ENCODE measurements at regions not wholly inside any gene's neighbourhood (a gene's known extent, or its start where the extent isn't known, plus 50 kb on each side); places are given as distances from the start of the nearest gene placed in this dataset.
"Not testable (repeated sequence)": the region's sequence is repeated elsewhere in the genome, so short reads cannot be mapped to it uniquely, and the experiment has no call there.

DNA sequence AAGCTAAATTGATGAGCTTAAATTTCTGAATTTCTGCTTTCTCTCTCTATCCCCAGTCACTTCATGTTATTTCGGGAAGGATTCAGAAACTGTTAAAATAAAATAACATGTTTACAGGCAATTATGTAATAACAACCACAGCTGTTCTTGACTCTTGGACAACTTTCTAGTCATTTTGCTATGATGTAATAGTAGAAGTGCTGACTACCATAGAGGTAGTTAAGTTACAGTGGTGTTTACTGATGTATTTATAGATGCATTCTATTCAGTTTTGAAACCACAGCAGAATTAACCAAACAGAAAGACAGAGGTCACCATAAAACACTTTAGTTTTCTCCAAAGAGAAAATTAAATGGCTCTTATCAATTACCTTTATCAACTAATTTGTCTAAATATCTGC, 1292.0 kb upstream of the CHAC2 start:
- Histone ChIP-seq H3K4me1 (ENCODE audit: insufficient read depth) (peaks cover 10% of the 10 kb centered on the region), H3K4me3 (no peak overlapping the region), H3K36me3 (replicated peaks; ENCODE audit: insufficient read depth, low read depth) (no peaks in the 10 kb centered on the region), H3K27me3 (no peaks in the 10 kb centered on the region), H3K9me3 (ENCODE audit: low read depth) (no peaks in the 10 kb centered on the region), H3K9me2 (replicated peaks; ENCODE audit: insufficient read depth) (no peaks in the 10 kb centered on the region), H4K20me1 (ENCODE audit: insufficient read depth, poor library complexity, severe bottlenecking) (no peaks in the 10 kb centered on the region), H3K27ac (no peak overlapping the region), H3K4me2 (no peak overlapping the region), H3K79me2 (no peaks in the 10 kb centered on the region), H2AFZ (no peak overlapping the region)
- TF ChIP-seq EZH2 (IDR thresholded peaks at IDR 0.05; ENCODE audit: borderline replicate concordance) (no peak), CTCF (IDR thresholded peaks at IDR 0.05; ENCODE audit: poor library complexity) (no peak), EZH2phosphoT487 (IDR thresholded peaks at IDR 0.05; ENCODE audit: low read depth, severe bottlenecking, unreplicated experiment) (no peak)
- WGBS (ENCODE audit: low lambda C conversion rate, missing lambda C conversion rate): 91% methylated on average over 1 of the region's 1 CpG
- DNase-seq (ENCODE audit: low spot score): no peak

GRCh38 chr2:52474091-52474490, 1293.5 kb upstream of the CHAC2 start:
- TF ChIP-seq EZH2phosphoT487 (IDR thresholded peaks at IDR 0.05; ENCODE audit: low read depth, severe bottlenecking, unreplicated experiment) (no peak), CTCF (IDR thresholded peaks at IDR 0.05; ENCODE audit: poor library complexity) (no peak), EZH2 (IDR thresholded peaks at IDR 0.05; ENCODE audit: borderline replicate concordance) (no peak)
- Histone ChIP-seq H3K4me2 (no peak overlapping the region), H3K36me3 (replicated peaks; ENCODE audit: insufficient read depth, low read depth) (no peaks in the 10 kb centered on the region), H2AFZ (no peak overlapping the region), H3K4me3 (no peak overlapping the region), H3K9me2 (replicated peaks; ENCODE audit: insufficient read depth) (no peaks in the 10 kb centered on the region), H4K20me1 (ENCODE audit: insufficient read depth, poor library complexity, severe bottlenecking) (no peaks in the 10 kb centered on the region), H3K79me2 (no peaks in the 10 kb centered on the region), H3K27ac (no peak overlapping the region), H3K4me1 (ENCODE audit: insufficient read depth) (peaks cover 7% of the 10 kb centered on the region), H3K9me3 (ENCODE audit: low read depth) (no peaks in the 10 kb centered on the region), H3K27me3 (no peaks in the 10 kb centered on the region)
- 100% methylated on average over 1 of the region's 1 CpG for WGBS (ENCODE audit: low lambda C conversion rate, missing lambda C conversion rate)
- no peak for DNase-seq (ENCODE audit: low spot score)

- H3K36me3 ChIP-seq (replicated peaks; ENCODE audit: insufficient read depth, low read depth): no peaks in the 10 kb centered on the region
- no peak for TF ChIP-seq EZH2 (IDR thresholded peaks at IDR 0.05; ENCODE audit: borderline replicate concordance)
- no peak for TF ChIP-seq CTCF (IDR thresholded peaks at IDR 0.05; ENCODE audit: poor library complexity)
- no peak for TF ChIP-seq EZH2phosphoT487 (IDR thresholded peaks at IDR 0.05; ENCODE audit: low read depth, severe bottlenecking, unreplicated experiment)
- DNase-seq (ENCODE audit: low spot score): no peak
- no peaks in the 10 kb centered on the region for H4K20me1 ChIP-seq (ENCODE audit: insufficient read depth, poor library complexity, severe bottlenecking)
- H3K27me3 ChIP-seq: no peaks in the 10 kb centered on the region
- no peak overlapping the region for H3K4me3 ChIP-seq
- no peak overlapping the region for H3K4me2 ChIP-seq
- no peaks in the 10 kb centered on the region for H3K9me3 ChIP-seq (ENCODE audit: low read depth)
- H3K27ac ChIP-seq: no peak overlapping the region
- WGBS (ENCODE audit: low lambda C conversion rate, missing lambda C conversion rate): 16% methylated on average over 2 of the region's 2 CpGs
- no peaks in the 10 kb centered on the region for H3K9me2 ChIP-seq (replicated peaks; ENCODE audit: insufficient read depth)
- peaks cover 7% of the 10 kb centered on the region for H3K4me1 ChIP-seq (ENCODE audit: insufficient read depth)
- no peak overlapping the region for H2AFZ ChIP-seq
- H3K79me2 ChIP-seq: no peaks in the 10 kb centered on the region
These were observed 1294.1 kb upstream of the CHAC2 start for GRCh38 chr2:52473526-52473925.

DNA sequence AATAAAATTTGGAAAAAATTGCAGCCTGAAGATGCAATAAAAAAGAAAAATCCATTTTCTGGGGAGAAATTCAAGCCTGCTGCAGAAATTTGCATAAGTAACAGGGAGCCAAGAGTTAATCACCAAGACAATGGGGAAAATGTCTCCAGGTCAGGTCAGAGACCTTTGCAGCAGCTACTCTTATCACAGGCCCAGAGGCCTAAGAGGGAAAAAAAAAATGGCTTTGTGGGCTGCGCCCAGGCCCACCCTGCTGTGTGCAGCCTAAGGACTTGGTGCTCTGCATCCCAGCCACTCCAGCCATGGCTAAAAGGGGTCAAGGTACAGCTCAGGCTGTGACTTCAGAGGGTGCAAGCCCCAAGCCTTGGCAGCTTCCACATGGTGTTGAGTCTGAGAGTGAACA, 1297.1 kb upstream of the CHAC2 start:
- not testable (repeated sequence) for H3K9me3 ChIP-seq (ENCODE audit: low read depth); H3K9me2 ChIP-seq (replicated peaks; ENCODE audit: insufficient read depth); H3K4me2 ChIP-seq; H2AFZ ChIP-seq; H4K20me1 ChIP-seq (ENCODE audit: insufficient read depth, poor library complexity, severe bottlenecking); DNase-seq (ENCODE audit: low spot score); H3K27ac ChIP-seq; H3K36me3 ChIP-seq (replicated peaks; ENCODE audit: insufficient read depth, low read depth); H3K4me3 ChIP-seq; H3K27me3 ChIP-seq; H3K79me2 ChIP-seq; H3K4me1 ChIP-seq (ENCODE audit: insufficient read depth)
- 92% methylated on average over 1 of the region's 1 CpG for WGBS (ENCODE audit: low lambda C conversion rate, missing lambda C conversion rate)
